ENCODE measurements at regions not wholly inside any gene's neighbourhood (a gene's known extent, or its start where the extent isn't known, plus 50 kb on each side); places are given as distances from the start of the nearest gene placed in this dataset.

GRCh38 chr7:130989101-130989795 is 255.2 kb upstream of the KLF14 start:
- no peak overlapping the region for H3K9ac ChIP-seq (ENCODE audit: insufficient read depth in 1 of 2, low read length in 2 of 2)
- WGBS, 2 donors: 80 to 82% methylated on average over 2 of the region's 2 CpGs
- DNase-seq: no peak
- no peak overlapping the region for H3K4me3 ChIP-seq
- H3K27me3 ChIP-seq (ENCODE audit: control insufficient read depth in 3 of 3, insufficient read depth in 3 of 3, low read length in 2 of 3): no peaks in the 10 kb centered on the region
- no peak for TF ChIP-seq CTCF (IDR thresholded peaks at IDR 0.05; ENCODE audit: control extremely low read depth, extremely low read depth)
- H3K4me1 ChIP-seq (ENCODE audit: control insufficient read depth in 5 of 5, insufficient read depth in 5 of 5, low read length in 5 of 5): peaks cover 0 to 31% (median 2%) of the 10 kb centered on the region in 5 donors
- no peak for ATAC-seq (ENCODE audit: insufficient read depth, low FRiP score)
- no peaks in the 10 kb centered on the region for H3K9me3 ChIP-seq (ENCODE audit: control insufficient read depth in 4 of 4, insufficient read depth in 3 of 4, low read length in 3 of 4)
- peak overlapping the region in 1 of 2 donors; percentile 42 for H3K27ac ChIP-seq (ENCODE audit: low read depth in 1 of 2, low read length in 1 of 2)
- no peaks in the 10 kb centered on the region for H3K36me3 ChIP-seq (ENCODE audit: control insufficient read depth in 4 of 4, insufficient read depth in 4 of 4, low read length in 4 of 4)

GRCh38 chr7:130990178-130990832 is 256.3 kb upstream of the KLF14 start:
- 59 to 63% methylated on average over 16 of the region's 16 CpGs for WGBS, 2 donors
- peaks cover 0 to 31% (median 2%) of the 10 kb centered on the region in 5 donors for H3K4me1 ChIP-seq (ENCODE audit: control insufficient read depth in 5 of 5, insufficient read depth in 5 of 5, low read length in 5 of 5)
- H3K9ac ChIP-seq (ENCODE audit: insufficient read depth in 1 of 2, low read length in 2 of 2): no peak overlapping the region
- H3K36me3 ChIP-seq (ENCODE audit: control insufficient read depth in 4 of 4, insufficient read depth in 4 of 4, low read length in 4 of 4): no peaks in the 10 kb centered on the region
- no peaks in the 10 kb centered on the region for H3K27me3 ChIP-seq (ENCODE audit: control insufficient read depth in 3 of 3, insufficient read depth in 3 of 3, low read length in 2 of 3)
- H3K9me3 ChIP-seq (ENCODE audit: control insufficient read depth in 4 of 4, insufficient read depth in 3 of 4, low read length in 3 of 4): no peaks in the 10 kb centered on the region
- TF ChIP-seq CTCF (IDR thresholded peaks at IDR 0.05; ENCODE audit: control extremely low read depth, extremely low read depth): no peak
- H3K4me3 ChIP-seq: no peak overlapping the region
- ATAC-seq (ENCODE audit: insufficient read depth, low FRiP score): peak; percentile 31
- peak overlapping the region in 1 of 2 donors; percentile 72 for H3K27ac ChIP-seq (ENCODE audit: low read depth in 1 of 2, low read length in 1 of 2)
- DNase-seq: no peak

DNA sequence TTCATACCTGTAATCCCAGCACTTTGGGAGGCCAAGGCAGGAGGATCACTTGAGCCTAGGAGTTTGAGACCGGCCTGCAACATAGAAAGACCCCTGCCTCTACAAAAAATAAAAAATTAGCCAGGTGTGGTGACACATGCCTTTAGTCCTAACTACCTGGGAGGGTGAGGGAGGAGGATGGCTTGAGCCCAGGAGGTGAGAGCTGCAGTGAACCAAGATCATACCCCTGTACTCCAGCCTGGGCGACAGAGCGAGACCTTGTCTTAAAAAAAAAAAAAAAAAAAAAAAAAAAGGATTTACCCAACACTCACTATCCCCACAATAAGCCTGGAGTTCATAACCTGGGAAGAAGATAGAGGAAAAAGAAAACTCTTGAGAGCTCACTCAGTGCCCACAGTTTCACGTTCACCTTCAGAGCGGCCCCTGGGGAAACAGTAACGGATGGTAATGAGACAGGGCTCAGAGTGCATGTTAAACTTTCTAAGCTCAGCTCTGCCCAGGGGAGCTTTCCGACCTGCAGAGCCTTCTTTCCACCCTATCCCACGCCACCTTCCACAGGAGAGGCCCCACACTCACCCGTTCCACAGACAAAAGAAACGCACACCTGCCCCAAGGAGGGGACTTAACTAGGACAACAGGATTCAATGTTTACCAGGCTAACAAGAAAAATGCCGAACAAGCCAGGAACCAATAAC is 259.8 kb upstream of the KLF14 start:
- H3K4me3 ChIP-seq: no peak overlapping the region
- peaks cover 0 to 22% (median 11%) of the 10 kb centered on the region in 5 donors for H3K4me1 ChIP-seq (ENCODE audit: control insufficient read depth in 5 of 5, insufficient read depth in 5 of 5, low read length in 5 of 5)
- no peak overlapping the region for H3K9ac ChIP-seq (ENCODE audit: insufficient read depth in 1 of 2, low read length in 2 of 2)
- no peak for TF ChIP-seq CTCF (IDR thresholded peaks at IDR 0.05; ENCODE audit: control extremely low read depth, extremely low read depth)
- no peaks in the 10 kb centered on the region for H3K36me3 ChIP-seq (ENCODE audit: control insufficient read depth in 4 of 4, insufficient read depth in 4 of 4, low read length in 4 of 4)
- no peaks in the 10 kb centered on the region for H3K27me3 ChIP-seq (ENCODE audit: control insufficient read depth in 3 of 3, insufficient read depth in 3 of 3, low read length in 2 of 3)
- WGBS, 2 donors: 80 to 90% methylated on average over 11 of the region's 11 CpGs
- no peaks in the 10 kb centered on the region for H3K9me3 ChIP-seq (ENCODE audit: control insufficient read depth in 4 of 4, insufficient read depth in 3 of 4, low read length in 3 of 4)
- H3K27ac ChIP-seq (ENCODE audit: low read depth in 1 of 2, low read length in 1 of 2): peak overlapping the region; percentile 11 to 72
- no peak for ATAC-seq (ENCODE audit: insufficient read depth, low FRiP score)
- DNase-seq: no peak
